HG03135 (cell line): ENCODE measurements at regions not wholly inside any gene's neighbourhood (a gene's known extent, or its start where the extent isn't known, plus 50 kb on each side); places are given as distances from the start of the nearest gene placed in this dataset.

Experiments
- ATAC-seq: cut with Tn5 transposase; IDR thresholded peaks from one replicate; pipeline ENCODE4 v1.9.1; 2021; ENCODE audit warnings: mild to moderate bottlenecking, moderate library complexity; ENCODE audit not compliant: unreplicated experiment

DNA sequence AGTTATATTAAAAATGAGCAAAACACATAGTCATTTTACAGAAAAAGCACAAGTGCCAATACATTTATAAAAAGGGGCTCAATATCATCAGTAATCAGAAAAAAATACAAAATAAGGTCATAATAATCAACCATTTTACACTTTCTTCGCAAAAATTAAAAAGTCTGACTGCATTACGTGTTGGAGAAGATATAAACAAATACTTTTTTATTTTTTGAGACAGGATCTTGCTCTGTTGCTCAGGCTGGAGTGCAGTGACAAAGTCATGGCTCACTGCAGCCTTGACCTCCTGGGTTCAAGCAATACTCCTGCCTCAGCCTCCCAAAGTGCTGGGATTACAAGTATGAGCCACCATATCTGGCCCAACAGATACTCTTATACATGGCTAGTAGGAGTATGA, 181.5 kb upstream of the DIO3 start:
- ATAC-seq: no peak

DNA sequence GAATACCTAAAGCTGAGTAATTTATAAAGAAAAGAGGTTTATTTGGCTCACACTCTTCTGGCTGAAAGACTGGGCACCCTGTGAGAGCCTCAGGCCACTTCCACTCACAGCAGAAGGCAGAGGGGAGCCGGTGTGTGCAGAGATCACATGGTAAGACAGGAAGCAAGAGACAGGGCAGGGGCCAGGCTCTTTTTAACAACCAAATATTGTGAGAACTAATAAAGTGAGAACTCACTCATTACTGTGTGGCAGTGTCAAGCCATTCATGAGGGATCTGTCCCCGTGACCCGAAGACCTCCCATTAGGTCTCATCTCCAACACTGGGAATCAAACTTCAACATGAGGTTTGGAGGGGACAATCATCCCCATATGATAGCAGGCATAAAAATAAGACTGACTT, 180.8 kb upstream of the DIO3 start:
- no peak for ATAC-seq

DNA sequence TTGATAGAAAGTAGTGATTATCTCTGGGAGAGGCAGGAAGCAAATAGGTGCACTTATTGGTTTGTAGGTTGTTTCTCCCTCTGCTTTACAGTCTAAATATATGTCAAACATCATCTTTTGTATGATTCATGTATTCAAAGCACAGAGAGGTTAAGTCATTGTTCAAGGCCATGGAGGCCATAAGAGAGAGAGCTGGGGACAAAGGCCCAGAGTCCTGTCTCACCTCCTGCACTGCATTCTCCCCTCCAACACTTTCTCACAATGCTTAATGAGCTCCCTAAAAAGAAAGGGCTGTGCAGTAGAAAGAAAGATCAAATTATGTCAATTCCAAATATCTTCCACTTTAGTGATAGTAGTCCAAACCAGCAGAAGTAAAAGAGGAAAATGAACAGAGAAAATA, 180.4 kb upstream of the DIO3 start:
- no peak for ATAC-seq

DNA sequence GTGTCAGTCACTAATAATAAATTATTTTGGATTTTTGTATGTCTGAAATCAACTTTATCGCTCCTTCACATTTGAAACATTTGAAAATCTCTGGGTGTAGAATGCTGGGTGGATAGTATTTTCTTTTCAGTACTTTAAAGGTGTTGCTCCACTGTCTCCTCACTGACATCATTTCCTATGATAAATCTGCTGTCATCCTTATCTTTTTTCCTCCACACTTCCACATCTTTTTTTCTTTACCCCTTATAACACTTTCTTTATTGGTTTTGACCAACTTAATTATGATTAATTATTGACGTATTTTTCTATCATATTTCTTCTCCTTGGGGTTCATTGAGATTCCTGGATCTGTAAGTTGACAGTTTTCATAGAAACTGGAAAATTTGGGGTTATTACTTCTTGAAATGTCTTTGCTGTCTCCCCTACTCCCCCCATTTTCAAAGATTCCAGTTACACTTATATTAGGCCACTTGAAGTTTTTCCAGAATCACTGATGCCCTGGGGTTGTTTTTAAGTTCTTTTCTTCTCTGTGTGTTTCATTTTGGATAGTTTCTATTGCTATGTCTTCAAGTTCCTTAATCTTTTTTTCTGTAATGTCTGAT, 177.5 kb upstream of the DIO3 start:
- ATAC-seq: no peak

DNA sequence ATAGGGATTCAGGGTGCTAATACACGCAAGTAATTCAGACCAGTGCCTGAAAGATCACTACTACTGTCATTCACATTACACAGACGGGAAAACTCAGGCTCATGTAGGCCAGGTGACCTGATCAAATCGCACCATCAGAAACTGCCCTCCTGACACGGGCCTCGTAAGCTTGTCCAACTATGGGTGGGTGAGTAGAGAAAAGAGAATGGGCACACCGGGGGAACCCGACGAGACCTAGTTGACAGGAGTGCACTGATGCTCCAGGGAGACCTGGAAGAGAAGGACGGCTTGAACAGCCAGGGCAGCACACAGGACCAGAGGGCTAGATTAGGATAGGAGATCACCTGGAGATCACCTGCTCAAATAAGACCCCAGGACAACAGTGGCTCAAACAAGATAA, 166.9 kb upstream of the DIO3 start:
- ATAC-seq: no peak

DNA sequence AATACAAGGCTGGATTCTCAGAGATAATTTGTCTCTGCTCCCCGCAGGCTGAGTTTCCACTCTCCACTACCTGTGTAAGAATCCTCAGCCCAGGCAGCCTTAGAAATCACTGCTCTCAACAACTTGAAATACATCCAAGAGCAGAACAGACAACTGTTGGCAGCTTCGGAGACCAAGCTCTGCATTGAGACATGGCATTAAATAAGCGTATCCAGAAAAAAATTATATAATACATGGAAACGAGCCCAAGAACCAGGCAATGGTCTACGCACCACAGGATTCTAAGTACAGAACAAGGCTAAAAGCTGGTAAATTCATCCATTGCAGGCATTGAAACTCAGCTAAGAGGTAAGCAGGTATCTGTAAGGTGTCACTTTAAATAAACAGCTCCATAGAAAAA, 165.5 kb upstream of the DIO3 start:
- ATAC-seq: no peak

DNA sequence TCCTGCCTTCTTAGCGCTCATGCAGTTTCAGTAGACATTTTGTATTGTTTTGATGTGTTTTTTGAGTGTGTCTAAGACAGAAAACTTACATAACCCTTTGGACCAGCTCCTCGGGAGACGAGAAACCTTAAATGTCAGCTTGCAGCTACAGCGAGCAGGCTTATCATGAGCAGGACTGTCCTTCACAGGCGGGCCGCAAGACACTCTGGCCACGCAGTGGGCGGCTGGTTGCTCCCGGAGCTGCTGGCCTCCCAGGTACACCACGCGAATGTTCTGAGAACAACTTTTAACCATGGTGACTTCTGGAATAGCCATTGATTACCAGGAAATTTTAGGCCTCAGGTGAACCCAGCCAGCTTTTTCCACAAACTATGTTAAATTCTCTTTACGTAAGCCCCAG, 164.1 kb upstream of the DIO3 start:
- ATAC-seq: no peak

DNA sequence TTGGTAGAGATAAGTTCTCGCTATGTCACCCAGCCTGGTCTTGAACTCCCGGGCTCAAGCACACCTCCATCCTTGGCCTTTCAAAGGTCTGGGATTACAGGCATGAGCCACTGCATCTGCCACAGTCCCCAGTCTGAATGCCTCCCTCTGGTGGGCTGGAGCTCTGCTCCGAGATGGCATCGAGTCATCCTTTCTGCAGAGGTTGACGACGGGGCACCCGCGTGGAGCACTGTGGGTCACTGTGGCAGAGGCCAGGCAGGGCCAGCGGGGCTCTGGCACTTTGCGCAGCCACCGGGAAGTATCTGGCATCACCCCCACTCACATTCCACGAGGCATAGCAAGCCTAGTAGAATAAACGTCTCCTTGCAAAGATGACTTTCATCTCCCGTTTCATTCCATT, 163.3 kb upstream of the DIO3 start:
- no peak for ATAC-seq

DNA sequence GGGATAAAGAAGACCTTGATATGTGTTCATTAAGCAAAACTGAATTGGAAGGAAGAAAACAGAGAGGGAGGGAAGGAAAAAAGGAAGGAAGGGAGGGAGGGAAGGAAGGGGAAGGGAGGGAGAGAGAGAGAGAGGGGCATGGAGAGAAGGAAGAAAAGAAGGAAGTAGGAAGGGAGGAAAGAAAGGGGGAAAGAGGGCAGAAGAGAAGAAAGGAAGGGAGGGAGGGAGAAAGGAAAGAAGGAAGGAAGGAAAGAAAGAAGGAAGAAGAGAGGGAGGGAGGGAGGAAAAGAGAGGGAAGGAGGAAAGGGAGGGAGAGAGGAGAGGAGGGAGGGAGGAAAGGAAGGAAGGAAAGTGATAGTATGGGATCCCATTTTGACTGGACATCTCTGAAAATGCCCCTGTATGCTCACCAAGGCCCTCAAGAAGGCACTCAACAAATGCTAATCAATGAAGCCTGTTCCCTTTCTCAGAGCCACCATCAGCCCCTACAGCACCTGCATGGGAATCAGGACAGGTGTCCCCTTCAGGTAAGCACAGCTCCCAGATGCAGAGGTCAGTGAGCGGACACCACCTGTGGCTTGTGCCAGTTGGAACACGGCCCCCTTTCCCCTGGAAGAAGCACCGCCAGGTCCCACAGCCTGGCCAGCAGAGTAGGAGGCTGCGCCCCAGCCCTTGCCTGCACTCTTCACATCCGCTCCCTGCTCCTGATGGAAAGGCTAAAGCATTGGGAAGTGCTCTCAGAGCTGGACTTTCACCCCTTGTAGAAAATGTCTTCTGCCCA, 161.4 kb upstream of the DIO3 start:
- ATAC-seq: no peak

DNA sequence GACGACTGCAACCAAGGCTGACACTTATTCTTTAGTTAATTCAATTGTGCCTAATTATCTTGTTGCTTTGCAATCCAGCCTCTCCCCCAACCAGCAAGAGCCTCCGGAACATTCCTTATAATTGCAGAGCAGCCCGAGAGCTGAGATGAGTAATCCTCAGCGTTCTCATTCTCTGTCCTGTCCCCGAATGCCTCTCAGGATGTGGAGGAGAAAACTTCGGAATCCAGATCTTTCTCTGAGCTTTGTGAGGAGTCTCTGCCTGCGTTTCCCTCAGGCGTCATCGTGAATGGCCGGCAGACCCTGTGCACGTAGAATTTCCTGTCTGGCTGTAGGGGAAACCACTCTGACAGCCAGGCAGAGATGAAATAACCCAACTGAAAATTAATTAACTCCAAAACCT, 160.5 kb upstream of the DIO3 start:
- no peak for ATAC-seq

DNA sequence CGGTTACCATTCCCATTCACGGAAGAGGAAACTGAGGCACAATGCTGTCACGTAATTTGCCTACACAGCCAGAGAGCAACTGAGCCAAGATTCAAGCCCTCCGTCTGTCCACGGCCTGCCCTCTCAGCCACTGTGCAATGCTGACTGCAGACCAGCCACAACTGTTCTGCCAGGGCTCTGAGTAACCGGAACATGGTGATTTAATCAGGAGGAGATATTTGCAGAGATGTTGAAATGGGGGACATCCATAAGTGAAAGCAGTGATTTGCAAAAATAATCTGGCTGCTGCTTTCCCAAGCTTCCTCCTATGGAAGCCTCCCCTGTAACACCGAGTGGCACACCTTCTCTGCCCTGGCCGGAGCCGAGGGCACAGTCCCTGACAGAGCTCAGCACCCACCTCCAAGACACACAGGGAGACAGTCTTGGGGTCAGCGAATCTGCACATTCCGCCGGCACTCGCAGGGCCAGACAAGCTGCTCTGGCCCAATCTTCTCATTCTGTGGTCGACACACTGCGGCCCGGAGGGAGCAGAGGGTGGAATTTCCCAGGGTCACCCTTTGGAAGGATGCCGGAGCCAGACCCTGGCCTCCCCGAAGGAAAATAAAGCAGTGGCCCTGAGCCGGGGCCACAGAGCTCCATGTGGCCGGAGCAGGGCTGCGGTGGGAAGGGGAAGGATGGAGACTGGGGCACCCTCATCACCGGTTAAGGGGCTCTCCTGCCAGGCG, 158.2 kb upstream of the DIO3 start:
- ATAC-seq: no peak

DNA sequence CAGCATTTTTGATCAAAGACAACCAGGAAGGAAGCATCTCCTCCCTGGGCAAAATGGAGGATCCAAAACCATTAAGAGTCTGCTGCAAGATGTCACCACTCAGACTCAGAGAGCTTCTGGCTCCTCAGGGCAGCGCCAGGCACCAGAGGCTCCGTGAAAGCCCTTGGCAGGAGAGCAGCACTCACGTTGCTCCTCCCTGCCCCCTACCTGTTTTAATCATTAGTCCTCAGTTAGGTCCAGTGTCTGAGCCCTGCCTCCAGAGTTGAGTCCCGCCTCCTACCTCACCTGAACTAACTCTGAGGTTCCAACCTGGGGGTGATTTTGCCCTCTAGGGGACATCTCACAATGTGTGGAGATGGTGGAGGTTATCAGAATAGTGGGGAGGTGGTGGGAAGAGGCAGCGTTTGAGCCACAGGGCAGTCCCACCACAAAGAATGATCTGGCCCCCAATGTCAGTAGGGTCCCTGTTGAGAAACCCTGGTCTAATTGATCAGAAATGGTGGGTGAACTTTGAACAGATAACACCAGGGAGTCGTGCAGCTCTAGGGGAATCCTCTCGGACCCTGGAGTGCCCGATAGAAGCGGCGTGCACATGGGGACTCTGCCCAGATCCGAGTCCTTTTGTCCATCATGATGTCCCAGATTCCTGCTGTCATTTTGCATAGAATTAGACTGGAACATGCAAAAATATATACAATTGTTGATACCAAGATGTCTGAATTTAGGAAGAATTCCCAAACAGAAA, 156.7 kb upstream of the DIO3 start:
- ATAC-seq: no peak

DNA sequence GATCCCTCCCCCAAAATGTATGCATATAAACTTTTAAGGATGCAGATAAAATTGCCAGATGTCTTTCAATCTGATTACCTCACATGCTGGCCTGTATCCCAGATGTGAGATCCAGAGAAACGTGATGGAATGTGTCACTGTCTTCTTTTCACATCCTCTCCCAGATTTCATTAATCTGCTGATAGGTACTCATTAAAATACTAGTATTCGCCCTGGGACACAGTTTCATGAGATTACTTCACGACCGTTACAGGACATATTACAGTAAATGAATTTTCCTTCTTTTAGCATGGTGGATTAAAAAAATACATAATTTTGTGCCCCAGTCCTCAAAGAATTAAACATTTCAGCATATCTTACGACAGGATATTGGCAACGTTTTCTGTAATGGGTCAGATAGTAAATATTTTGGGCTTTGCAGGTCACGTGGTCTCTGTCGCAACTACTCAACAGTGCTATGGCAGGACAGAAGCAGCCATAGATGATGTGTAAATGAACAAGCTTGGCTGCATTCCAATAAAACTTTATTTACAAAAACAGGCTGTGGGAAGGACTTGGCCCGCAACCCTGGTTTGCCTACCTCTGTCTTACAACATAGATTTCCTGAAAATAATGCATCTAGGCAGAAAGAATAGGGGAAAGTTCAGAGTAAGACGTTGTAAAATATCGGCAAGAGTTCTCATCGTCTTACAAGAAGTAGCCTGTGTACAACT, 156.0 kb upstream of the DIO3 start:
- ATAC-seq: no peak

DNA sequence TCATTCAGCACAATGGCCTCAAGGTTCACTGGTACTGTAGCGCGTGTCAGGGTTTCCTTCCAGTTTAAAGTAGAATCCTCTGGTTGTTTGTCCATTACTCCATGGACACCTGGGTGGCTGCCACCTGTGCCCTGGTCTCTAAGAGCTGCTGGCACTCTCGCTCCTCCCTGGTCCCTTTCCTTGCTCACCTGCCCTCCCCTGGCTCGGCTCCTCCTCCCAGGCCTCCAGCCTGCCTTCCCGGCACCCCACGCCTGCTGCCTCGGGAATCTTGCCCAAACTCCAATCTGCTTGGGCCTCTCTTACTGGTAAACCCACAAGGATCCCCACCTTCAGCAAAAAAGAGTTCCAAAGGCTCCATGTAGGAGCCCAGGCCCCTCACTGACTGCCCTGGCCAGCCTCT, 154.4 kb upstream of the DIO3 start:
- no peak for ATAC-seq

DNA sequence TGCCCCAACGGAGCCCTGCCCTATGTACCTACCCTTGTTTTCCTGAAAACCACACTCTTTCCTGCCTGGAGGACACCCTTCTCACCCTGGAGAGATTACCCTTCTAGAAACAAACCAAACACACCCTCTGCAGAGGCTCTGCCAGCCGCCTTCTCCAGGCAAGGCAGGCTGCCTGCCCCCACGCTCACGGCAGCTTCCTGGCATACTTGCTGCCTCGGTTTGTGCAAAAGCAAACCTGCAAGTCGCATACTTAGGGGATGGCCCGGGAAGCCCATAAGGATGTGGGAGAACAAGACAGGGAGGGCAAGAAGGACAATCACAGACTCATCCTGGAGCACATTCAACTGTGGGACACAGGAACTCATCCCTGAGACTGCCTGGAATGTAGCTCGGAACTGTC, 154.0 kb upstream of the DIO3 start:
- ATAC-seq: no peak

DNA sequence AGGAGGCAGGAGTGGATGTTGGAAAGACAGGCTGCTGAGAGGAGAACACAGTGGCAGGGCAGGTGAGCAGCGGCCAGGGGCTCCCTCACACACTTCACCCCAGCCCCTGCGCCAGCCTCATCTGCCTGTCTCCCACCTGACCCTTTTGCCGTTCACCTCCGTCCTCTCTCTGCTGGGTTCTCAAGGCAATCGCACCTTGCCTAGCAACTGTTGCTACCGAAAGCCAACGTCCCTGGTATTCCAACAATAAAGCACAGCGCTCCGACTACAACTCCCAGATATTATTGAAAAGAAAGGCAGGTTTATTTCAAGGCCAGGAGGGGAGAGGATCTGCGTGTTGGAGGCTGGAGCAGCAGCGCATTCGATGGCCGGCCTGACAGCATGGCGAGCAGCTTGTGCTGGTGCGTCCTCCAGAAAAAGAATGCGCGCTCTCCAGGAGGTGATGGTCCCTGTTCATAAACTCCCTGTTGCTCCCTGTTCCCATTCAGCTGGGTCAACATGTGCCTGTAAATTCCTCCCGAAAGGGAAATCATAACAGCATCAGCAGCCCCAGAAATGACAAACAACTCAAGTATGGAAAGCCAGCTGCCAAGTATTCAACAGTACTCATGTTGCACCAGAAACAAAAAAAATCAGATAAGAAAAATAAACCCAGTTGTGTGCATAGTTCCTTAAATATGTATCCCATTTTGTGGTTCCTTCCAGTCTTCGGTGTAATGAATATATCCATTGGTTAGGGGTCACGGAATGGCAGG, 153.0 kb upstream of the DIO3 start:
- ATAC-seq: no peak

DNA sequence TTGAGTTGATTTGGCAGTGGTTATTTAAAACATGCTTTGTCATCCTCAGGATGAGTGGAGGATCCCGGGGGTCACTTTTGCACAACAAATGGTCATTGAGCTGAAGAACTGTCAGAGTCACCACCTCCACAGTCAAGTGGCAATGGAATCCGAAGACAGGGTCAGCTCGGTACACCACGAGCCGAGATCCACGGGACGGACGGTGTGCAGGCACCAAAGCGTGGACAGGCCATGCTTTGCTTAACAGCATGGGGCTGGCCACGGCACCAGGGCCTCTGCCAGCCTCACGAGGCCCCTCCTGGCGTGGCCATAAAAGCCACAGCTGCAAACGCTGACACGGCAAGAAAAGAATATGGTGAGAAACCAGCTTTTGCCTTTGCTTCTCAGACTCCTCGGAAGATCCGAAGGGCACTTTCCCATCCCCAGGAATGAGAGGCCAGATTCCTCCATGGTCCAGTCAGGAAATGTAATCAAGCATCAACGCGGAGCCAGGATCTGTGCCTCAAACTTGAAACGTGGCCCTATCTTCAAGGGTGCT, 152.2 kb upstream of the DIO3 start:
- no peak for ATAC-seq

DNA sequence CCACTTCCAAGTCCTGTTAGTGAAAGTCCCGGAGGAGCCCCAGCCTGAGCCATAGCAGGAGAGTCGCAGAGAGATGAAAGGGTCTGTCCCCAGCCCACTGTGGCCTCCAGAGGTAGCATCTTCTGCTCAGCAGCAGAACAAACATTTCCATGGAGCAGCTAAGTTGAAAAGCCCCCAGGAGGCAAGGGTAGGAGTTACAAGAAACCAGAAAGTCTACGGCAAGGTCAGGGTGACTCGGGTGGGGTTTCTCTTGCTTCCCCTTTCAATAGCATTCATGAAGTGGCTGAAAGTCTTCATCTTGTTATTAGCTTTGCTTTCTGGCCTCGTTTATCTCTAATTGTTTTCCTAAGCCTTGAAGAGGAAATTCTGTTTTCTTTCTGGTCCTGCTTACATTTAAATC, 151.2 kb upstream of the DIO3 start:
- no peak for ATAC-seq

DNA sequence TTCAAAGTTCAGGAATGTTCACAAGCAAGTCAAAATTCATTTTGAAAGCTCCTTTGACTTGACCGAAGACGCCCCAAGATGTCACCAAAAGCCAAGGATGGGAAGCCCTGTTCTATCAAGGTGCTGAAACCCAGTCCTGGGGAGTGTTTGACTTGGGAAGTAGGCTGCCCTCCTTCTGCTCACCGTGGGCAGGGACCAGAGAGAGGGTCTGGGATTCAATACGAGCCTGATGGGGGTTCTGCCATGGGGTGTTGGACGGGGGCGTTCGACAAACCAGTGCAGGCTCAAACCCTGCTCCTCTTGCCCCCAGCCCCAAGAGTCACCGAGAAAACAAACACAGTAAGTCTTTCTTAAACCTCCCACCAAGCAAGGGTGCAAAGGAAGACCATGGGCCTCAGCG, 150.1 kb upstream of the DIO3 start:
- no peak for ATAC-seq

DNA sequence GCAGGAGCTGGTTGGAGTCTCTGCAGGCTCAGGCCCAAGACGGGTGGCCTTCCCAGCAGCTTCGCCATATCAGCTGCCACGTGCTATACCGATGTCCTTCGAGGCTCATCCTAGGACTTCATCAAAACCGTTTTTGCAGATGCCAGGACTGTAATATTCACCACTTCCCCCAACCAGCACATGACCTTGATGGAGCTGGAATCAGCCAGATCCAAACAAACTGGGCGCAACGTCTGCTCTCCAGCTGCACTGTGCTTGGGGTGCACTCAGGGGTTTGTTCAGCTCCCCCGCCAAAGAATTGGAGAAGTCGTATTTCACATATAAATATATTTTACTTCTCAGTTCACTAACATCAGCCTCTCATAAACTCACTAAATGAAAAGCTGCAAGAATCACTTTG, 149.5 kb upstream of the DIO3 start:
- ATAC-seq: no peak
